Effector memory CD4-positive, alpha-beta T cell (primary cell): ENCODE measurements at regions not wholly inside any gene's neighbourhood (a gene's known extent, or its start where the extent isn't known, plus 50 kb on each side); places are given as distances from the start of the nearest gene placed in this dataset.

Experiments
- DNase-seq, 3 donors: peaks; one replicate each; pipeline ENCODE4 v3.0.0-alpha.2; 2020
- H3K27ac ChIP-seq: 2 replicates; pipeline ENCODE4 v1.7.0; 2013; ENCODE audit warnings: mild to moderate bottlenecking, low read length, moderate library complexity; ENCODE audit not compliant: insufficient read depth, poor library complexity, severe bottlenecking
- H3K27me3 ChIP-seq: replicated peaks from 2 replicates; pipeline ENCODE4 v1.7.0; 2013; ENCODE audit warnings: mild to moderate bottlenecking, low read length; ENCODE audit not compliant: insufficient read depth, control insufficient read depth, poor library complexity, severe bottlenecking
- H3K36me3 ChIP-seq: 2 replicates; pipeline ENCODE4 v1.7.0; 2013; ENCODE audit warnings: mild to moderate bottlenecking, low read length, moderate library complexity; ENCODE audit not compliant: control insufficient read depth, insufficient read depth
- H3K4me1 ChIP-seq: 2 replicates; pipeline ENCODE4 v1.7.0; 2013; ENCODE audit warnings: low read length, mild to moderate bottlenecking; ENCODE audit not compliant: control insufficient read depth, insufficient read depth, poor library complexity, severe bottlenecking
- H3K4me3 ChIP-seq: 2 replicates; pipeline ENCODE4 v1.7.0; 2013; ENCODE audit warnings: low read length, low read depth, mild to moderate bottlenecking; ENCODE audit not compliant: insufficient read depth, poor library complexity, severe bottlenecking
- H3K9me3 ChIP-seq: 2 replicates; pipeline ENCODE4 v1.7.0; 2013; ENCODE audit warnings: mild to moderate bottlenecking, low read length, moderate library complexity; ENCODE audit not compliant: control insufficient read depth

DNA sequence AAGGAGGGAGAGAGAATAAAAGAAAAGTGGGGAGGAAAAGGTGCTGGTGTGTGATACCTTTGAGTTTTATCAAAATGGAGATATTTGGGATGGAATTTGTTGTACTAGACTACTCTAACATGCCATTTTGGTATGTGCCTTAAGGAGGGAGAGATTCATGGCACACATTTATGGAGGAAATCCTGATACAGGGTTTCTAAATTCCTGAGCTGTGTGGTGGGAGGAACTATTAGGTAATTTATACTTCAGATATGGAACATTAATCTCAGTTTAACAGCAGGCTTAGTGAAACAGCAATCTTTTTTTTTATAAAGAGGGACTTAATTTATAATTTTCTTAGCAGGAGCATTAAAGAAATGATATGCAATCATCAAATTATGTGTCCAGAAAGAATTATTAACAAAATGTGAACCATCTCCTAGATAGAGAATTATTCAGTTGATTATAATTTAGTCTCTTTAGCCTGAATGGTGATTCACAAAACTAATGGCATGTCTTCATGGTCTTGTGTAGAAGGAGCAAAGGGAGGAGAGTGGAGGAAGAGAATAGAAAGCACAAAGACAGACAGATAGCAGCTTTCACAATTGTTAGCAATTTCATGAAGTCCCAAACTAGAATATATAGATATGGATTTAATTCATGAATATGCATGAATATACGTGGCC lies 301.6 kb downstream of the HLX start:
- no peaks in the 10 kb centered on the region for H3K4me1 ChIP-seq
- DNase-seq = no peak

DNA sequence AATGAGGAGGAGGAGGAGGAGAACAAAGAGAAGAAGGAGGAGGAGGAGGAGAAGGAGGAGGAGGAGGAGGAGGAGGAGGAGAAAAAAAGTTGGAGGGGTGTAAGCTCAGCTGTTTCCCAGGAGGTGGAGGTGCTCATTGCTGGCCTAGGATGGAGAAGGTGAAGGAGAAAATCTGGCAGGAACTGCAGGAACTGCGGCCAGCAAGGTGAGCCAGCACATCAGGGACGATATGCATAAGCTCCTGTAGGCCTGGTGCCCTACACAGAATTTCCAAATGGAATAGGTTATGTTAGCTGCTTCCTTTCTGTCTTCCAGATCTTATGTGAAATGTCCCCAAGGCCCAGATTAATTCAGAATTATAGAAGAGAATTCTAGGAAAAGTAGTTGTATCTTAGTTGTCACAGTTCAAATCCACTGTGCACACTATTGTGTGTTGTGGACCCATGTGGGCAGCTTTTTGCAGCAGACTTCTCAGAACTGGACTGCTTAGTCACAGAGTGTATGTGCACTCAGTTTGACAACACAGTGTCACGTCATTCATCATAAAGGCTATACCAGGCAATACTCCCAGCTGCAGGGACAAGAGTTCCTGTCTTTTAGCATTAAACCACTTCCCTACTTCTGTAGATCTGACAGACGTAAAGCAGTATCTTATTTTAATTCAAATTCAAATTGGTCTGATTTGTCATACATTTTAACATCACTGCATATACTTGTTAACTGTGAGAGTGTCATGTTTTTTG lies 303.7 kb downstream of the HLX start:
- Histone ChIP-seq H3K4me1 (no peaks in the 10 kb centered on the region), H3K27me3 (no peaks in the 10 kb centered on the region), H3K27ac (no peak overlapping the region), H3K4me3 (no peak overlapping the region), H3K36me3 (no peaks in the 10 kb centered on the region), H3K9me3 (no peaks in the 10 kb centered on the region)
- DNase-seq = no peak

More for the DNA sequence above, 301.6 kb downstream of the HLX start:
- Histone ChIP-seq H3K27ac (no peak overlapping the region), H3K36me3 (no peaks in the 10 kb centered on the region), H3K9me3 (no peaks in the 10 kb centered on the region), H3K27me3 (no peaks in the 10 kb centered on the region), H3K4me3 (no peak overlapping the region)

DNA sequence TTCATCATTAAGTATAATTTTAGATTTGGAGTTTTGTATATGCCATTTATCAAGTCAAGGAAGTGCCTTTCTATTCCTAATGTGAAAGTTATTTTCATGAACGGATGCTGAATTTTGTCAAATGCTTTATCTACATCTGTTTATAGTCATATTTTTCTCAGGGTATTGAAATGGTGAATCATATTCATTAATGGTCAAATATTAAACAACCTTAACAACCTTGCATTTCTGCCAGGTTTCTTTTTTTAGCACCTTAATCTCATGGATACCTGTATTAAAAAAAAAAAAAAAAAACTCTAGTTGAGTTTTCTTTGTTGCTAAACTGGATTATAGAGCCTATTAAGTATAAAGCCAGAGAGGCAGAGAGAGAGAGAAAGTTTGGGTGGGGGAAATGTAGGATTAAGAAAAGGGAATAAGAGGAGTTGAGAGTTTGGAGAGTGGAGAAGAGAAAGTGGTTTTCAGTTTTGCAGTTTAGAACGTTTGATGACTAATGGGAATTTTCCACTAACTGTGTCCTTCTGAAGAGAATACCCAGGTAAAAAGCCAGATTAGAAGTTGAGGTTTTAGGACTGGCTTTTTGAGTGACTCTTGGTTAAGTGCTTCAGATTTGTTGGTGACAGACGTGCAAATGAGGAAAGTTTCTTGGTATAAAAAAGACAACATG lies 305.0 kb downstream of the HLX start:
- Histone ChIP-seq H3K4me1 (no peaks in the 10 kb centered on the region), H3K36me3 (no peaks in the 10 kb centered on the region), H3K27me3 (no peaks in the 10 kb centered on the region), H3K4me3 (no peak overlapping the region), H3K27ac (no peak overlapping the region), H3K9me3 (no peaks in the 10 kb centered on the region)
- no peak for DNase-seq

DNA sequence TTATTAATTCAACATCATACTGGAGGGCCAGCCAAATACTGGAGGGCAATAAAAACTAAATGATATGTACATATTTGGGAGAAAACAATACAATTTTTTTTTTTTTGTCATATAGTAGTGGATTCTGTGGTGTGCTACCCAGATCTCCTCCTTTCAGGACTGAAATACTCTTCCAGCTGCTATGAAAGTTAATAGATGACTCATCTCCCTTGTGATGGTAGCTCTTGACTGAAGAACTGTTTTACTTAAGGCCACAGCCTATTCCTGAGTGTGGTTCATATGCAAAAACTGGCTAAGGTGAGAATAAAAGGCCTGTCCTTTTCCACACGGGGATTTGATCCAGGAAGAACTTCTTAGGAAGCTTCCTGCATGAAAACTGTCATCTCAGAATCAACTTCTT lies 307.9 kb downstream of the HLX start:
- H3K36me3 ChIP-seq = no peaks in the 10 kb centered on the region
- H3K9me3 ChIP-seq = no peaks in the 10 kb centered on the region
- no peak for DNase-seq
- no peak overlapping the region for H3K4me3 ChIP-seq
- H3K27me3 ChIP-seq = no peaks in the 10 kb centered on the region
- no peak overlapping the region for H3K27ac ChIP-seq
- no peaks in the 10 kb centered on the region for H3K4me1 ChIP-seq

DNA sequence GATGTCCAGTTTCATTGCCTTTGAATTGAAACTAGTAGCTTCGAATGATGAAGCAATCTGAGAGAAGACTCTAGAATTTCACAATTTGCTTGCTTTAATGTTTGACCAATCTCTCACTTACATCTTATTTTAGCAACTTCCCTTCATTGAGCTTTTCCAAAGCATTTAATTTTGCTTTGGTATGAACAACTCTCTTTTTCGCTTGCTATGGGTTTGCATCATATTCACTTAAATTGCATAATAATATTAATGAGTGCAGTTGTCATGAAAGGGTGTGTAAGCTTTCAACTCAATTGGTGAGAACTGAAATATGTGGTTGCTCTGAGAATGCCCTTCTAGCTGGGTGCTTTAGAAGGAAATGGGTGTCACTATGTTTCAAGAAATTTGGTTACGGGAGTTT lies 309.2 kb downstream of the HLX start:
- Histone ChIP-seq H3K4me1 (no peaks in the 10 kb centered on the region), H3K4me3 (no peak overlapping the region), H3K9me3 (no peaks in the 10 kb centered on the region), H3K27me3 (no peaks in the 10 kb centered on the region), H3K36me3 (no peaks in the 10 kb centered on the region), H3K27ac (no peak overlapping the region)
- DNase-seq = no peak

DNA sequence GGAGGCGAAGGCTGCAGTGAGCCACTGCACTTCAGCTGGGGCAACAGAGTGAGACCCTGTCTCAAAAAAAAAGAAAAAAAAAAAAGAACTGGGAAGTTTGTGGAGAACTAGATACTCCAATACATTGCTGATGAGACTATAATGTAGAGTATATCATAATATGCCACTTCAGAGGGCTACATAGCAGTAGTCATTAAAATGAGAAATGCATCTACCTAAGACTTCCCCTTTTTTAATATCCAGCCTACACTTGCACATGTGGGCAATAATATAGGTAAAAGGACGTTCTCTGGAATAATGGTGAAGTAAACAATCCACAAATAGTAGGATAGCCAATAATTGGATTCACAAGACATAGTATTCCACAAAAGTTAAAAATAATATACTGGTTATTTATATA lies 311.0 kb downstream of the HLX start:
- no peaks in the 10 kb centered on the region for H3K9me3 ChIP-seq
- no peak for DNase-seq
- H3K4me1 ChIP-seq = no peaks in the 10 kb centered on the region
- H3K27me3 ChIP-seq = no peaks in the 10 kb centered on the region
- no peak overlapping the region for H3K4me3 ChIP-seq
- no peaks in the 10 kb centered on the region for H3K36me3 ChIP-seq
- H3K27ac ChIP-seq = no peak overlapping the region

DNA sequence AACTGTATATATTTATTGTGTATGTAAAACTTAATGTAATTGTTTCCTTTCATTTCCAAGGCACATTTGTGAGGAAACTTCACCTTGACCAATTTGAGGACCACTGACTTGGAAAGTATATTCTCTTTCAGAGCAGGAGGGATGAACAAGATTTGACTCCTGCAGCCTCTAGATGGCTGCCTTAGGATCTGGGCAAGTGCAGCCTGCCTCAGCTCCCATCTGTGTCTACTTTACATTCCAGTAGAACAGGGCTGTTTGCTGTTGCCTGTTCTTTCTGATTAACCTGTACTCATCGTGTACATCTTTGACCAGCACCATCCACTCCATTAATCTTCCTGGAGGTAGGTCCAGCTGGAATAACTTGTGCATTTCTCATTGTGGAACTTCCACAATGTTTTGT lies 312.8 kb downstream of the HLX start:
- Histone ChIP-seq H3K4me1 (no peaks in the 10 kb centered on the region), H3K9me3 (no peaks in the 10 kb centered on the region), H3K27me3 (no peaks in the 10 kb centered on the region), H3K4me3 (no peak overlapping the region), H3K27ac (no peak overlapping the region), H3K36me3 (no peaks in the 10 kb centered on the region)
- no peak for DNase-seq

DNA sequence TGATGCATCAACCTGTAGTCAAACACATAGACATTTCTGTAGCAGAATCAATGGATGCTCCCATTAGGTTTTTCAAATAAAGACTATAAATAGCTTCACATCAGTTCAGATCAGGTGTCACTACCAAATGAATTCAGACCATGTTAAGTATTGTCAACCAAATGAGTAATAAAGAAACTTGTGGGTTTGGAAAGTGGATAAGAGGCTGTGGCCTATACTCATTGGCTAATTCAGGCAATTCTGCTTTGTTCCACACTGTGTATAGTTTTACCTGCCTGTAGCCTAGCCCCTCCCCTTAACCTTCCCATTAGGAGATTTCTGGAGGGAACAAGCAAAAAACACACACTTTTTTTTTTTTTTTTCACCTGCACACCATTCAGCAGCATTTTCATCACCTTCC lies 321.2 kb downstream of the HLX start:
- H3K9me3 ChIP-seq = no peaks in the 10 kb centered on the region
- no peaks in the 10 kb centered on the region for H3K36me3 ChIP-seq
- no peak overlapping the region for H3K27ac ChIP-seq
- H3K4me1 ChIP-seq = no peaks in the 10 kb centered on the region
- no peak overlapping the region for H3K4me3 ChIP-seq
- H3K27me3 ChIP-seq = no peaks in the 10 kb centered on the region
- no peak for DNase-seq

DNA sequence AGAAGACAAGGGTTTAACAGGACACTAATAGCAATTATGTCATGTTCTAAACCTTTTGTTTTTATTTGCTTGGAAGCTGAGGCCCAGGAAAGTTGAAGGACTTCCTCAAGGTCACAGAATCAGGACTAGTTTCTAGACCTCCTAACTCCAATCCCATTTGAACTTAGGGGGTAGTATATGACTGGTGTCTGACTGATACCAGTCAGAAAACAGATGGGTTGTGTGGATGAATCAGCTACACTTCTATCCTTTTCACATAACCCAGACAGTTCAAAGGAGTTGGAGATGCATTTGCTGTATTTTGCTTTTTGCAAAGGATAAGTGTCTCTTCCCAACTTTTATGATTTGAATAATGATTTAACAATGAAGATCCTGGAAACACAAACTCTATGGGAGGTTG lies 322.5 kb downstream of the HLX start:
- Histone ChIP-seq H3K27me3 (no peaks in the 10 kb centered on the region), H3K9me3 (no peaks in the 10 kb centered on the region), H3K4me3 (no peak overlapping the region), H3K4me1 (no peaks in the 10 kb centered on the region), H3K36me3 (no peaks in the 10 kb centered on the region), H3K27ac (no peak overlapping the region)
- no peak for DNase-seq
